GM12872 (cell line): ENCODE measurements at regions not wholly inside any gene's neighbourhood (a gene's known extent, or its start where the extent isn't known, plus 50 kb on each side); places are given as distances from the start of the nearest gene placed in this dataset.

ENCODE experiments used
- CTCF ChIP-seq: IDR thresholded peaks from 3 replicates; pipeline ENCODE4 v1.5.1; 2011; ENCODE audit warnings: low read depth, mild to moderate bottlenecking, low read length, moderate library complexity; ENCODE audit not compliant: insufficient read depth

DNA sequence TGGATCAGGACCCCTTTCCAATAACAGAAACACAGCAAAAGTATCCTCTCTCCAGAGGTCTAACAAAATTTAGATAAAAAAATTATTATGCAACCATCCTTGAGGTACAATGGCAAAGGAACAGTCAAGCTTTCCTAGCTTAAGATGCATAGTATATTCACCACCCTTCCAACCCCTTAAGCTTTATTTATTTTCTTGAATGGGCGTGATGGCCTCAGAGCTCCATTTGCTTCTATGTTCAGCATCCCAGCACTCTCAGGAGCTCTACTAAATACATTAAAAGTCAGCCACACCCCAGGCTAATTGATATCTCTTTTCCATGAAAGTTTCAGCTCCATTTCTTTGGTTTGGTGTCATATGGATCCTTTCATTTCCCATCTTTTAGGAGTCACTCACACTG, 1335.2 kb upstream of the ZEB2 start:
- no peak for TF ChIP-seq CTCF

DNA sequence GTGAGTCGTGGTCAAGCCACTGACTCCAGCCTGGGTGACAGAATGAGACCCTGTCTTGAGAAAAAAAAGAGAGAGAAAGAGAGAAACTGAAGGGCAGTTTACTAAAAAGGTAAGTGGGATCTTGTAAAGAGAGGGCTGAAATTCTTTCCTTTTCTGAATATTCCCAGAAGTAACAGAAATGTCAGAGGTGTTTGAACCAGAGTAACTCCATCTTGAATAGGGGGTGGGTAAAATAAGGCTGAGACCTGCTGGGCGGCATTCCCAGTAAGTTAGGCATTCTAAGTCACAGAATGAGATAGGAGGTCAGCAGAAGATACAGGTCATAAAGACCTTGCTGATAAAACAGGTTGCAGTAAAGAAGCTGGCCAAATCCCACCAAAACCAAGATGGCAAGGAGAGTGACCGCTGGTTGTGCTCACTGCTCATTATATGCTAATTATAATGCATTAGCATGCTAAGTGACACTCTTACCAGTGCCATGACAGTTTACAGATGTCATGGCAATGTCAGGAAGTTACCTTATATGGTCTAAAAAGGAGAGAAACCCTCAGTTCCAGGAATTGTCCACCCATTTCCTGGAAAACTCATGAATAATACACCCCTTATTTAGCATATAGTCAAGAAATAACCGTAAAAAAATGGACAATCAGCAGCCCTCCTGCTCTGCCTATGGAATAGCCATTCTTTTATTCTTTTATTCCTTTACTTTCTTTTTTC, 1334.3 kb upstream of the ZEB2 start:
- no peak for TF ChIP-seq CTCF

GRCh38 chr2:145851730-145852129, 1331.8 kb upstream of the ZEB2 start:
- no peak for TF ChIP-seq CTCF

DNA sequence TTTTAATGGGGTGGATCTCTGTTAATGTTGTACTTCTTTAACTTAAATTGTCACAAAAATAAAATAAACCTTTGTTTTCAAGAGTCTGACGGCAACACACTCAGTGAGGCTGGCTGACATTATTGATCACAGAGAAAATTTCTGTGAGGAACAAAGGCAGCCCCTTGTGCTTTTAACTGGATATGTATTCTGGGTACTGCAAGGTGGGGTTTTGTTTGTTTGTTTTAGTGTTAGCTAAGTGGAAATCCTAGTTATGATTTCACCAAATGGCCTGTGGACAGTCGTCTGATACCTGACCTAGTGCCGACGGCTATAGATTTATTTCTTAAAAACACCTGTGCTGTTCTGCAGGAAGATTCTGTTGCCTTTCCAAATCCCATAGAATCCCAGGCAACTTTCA, 1329.5 kb upstream of the ZEB2 start:
- no peak for TF ChIP-seq CTCF

DNA sequence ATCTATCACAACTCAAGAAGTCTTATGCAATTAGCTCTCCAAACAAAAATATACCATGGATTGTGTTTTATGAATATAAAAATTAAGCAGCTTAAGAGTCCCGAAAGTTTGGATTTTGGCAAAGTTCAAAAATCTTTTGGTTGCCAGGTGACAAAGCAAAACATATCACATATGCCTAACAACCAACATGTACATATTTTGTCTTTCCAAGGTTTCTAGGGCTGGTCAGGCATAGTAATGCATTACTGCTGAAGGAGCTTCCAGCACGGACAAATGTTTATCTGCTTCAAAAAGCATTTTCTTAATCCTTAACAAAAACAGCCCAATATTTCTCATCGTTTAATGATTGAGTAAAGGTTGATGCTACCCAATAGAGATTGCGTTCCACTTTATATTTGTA, 1327.1 kb upstream of the ZEB2 start:
- no peak for TF ChIP-seq CTCF

DNA sequence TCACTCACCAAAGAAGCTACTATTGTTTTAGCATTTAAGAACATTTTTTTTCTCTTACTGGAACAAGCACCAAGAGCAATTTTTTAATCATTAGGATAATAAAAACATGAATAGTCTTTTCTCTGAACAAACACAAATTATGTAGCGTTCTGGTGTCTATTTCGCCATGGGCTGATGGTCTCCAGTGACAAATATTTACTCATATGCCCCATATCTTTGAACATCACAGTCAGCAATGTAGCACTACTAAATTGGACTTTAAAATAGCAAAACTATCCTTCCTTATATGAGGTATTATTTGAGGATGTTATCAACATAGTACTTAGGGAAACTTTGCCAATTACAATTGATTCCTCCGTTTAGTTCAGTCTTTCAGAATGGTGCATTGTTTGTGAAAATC, 1326.0 kb upstream of the ZEB2 start:
- no peak for TF ChIP-seq CTCF

DNA sequence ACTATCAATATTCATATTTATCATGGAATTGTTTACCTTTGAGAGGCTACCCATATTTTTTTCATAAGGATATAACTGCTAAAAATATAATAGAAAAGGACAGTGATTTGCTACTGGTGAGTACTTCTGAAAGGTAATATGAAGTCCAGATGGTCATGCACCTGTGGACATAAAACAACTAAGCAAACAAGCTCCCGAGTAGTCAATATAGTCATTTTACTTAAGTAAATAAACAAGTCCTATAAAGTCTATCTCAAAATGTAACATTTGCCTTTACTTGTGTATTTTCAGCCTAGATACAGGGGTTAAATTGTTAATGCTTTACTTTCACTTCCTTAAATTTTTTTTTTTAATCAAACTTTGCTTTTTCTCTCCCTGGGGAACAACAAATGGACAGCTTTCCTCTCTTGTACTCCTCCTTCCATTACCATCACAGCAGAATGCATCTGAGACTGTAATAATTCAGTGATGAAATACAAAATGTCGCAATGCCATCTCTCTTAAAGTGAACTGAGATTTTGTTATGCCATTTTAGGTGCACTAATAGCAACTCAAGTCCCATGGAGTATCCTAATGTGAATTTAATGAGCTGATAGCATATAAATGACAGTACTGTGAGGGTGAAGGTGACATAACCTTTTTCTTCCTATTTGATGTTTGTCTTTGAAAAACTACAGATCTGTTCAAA, 1325.4 kb upstream of the ZEB2 start:
- TF ChIP-seq CTCF = no peak
